Stimulated activated naive B cell treated with anti-CD40 and anti-IgM and Interleukin-4, amounts not matched to agents 10 μg/mL and 1 μg/mL and 100 μg/mL, for 72 hours (primary cell): ENCODE measurements at regions not wholly inside any gene's neighbourhood (a gene's known extent, or its start where the extent isn't known, plus 50 kb on each side); places are given as distances from the start of the nearest gene placed in this dataset.

Experiments
- ATAC-seq, 2 donors: fragments of 150-1000 bp; cut with Tn5 transposase; replicated peaks; 2 replicates each; pipeline ENCODE4 v1.10.0; 2021; ENCODE audit warnings: moderate library complexity in 1 of 2
- DNase-seq: peaks from one replicate; pipeline ENCODE4 v3.0.0; 2021
- H3K27ac Mint-ChIP-seq: one replicate; pipeline ENCODE4 v1.8.0; 2022; ENCODE audit warnings: mild to moderate bottlenecking, mixed read lengths
- H3K27me3 Mint-ChIP-seq, 2 donors: one replicate each; pipeline ENCODE4 v1.8.0; 2022; ENCODE audit warnings: mixed read lengths in 2 of 2
- H3K36me3 Mint-ChIP-seq, 2 donors: one replicate each; pipeline ENCODE4 v1.8.0; 2022; ENCODE audit warnings: mixed read lengths in 2 of 2, mild to moderate bottlenecking in 1 of 2
- H3K4me1 Mint-ChIP-seq, 2 donors: one replicate each; pipeline ENCODE4 v1.8.0; 2022; ENCODE audit warnings: mixed read lengths in 2 of 2, mild to moderate bottlenecking in 1 of 2
- H3K4me3 Mint-ChIP-seq, 2 donors: one replicate each; pipeline ENCODE4 v1.8.0; 2022; ENCODE audit warnings: mild to moderate bottlenecking in 2 of 2, mixed read lengths in 2 of 2, moderate library complexity in 1 of 2
- H3K9me3 Mint-ChIP-seq, 2 donors: one replicate each; pipeline ENCODE4 v1.8.0; 2022; ENCODE audit warnings: mixed read lengths in 2 of 2, mild to moderate bottlenecking in 1 of 2

GRCh38 chr9:99361817-99362216 lies 139.7 kb downstream of the SEC61B start:
- Mint-ChIP-seq H3K27me3 (peaks cover 11 to 28% of the 10 kb centered on the region in 2 donors), H3K36me3 (peaks cover 15 to 26% of the 10 kb centered on the region in 2 donors), H3K9me3 (no peaks in the 10 kb centered on the region), H3K4me1 (peaks cover 47 to 54% of the 10 kb centered on the region in 2 donors), H3K4me3 (peak overlapping the region; percentile 5 to 67), H3K27ac (peak overlapping the region; percentile 44)
- ATAC-seq (peak; percentile 40 to 51), DNase-seq (no peak)

DNA sequence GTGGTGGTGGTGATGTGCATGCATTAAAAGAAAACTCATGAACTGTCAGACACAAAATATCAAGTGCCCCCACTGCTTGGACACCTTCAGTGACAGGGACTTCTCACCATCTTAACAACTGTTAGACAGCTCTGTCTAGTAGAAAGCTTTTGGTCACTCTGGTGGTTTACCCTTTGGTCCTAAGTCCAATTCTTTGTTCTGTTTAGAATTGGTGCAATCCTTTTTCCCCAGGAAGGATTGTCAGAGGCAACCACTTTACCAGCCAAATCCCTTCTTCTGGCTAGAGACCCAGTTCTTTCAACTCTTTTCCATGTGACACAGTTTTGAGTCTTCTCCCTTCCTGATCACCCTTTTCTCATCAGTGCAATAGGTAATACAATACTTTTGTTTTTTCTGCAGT lies 140.2 kb downstream of the SEC61B start:
- peaks cover 15 to 26% of the 10 kb centered on the region in 2 donors for H3K36me3 Mint-ChIP-seq
- no peak overlapping the region for H3K27ac Mint-ChIP-seq
- H3K4me1 Mint-ChIP-seq: peaks cover 52 to 59% of the 10 kb centered on the region in 2 donors
- peaks cover 11 to 28% of the 10 kb centered on the region in 2 donors for H3K27me3 Mint-ChIP-seq
- DNase-seq: no peak
- peak in 1 of 2 donors; percentile 12 for ATAC-seq
- H3K4me3 Mint-ChIP-seq: peak overlapping the region in 1 of 2 donors; percentile 67
- no peaks in the 10 kb centered on the region for H3K9me3 Mint-ChIP-seq

- H3K27ac Mint-ChIP-seq: no peak overlapping the region
- H3K27me3 Mint-ChIP-seq: peaks cover 8 to 24% of the 10 kb centered on the region in 2 donors
- no peak overlapping the region for H3K4me3 Mint-ChIP-seq
- H3K9me3 Mint-ChIP-seq: no peaks in the 10 kb centered on the region
- ATAC-seq (no peak), DNase-seq (no peak)
- H3K36me3 Mint-ChIP-seq: peaks cover 15 to 29% of the 10 kb centered on the region in 2 donors
- peaks cover 59 to 71% of the 10 kb centered on the region in 2 donors for H3K4me1 Mint-ChIP-seq
These were observed 141.4 kb downstream of the SEC61B start for GRCh38 chr9:99363509-99363908.

- Mint-ChIP-seq H3K9me3 (no peaks in the 10 kb centered on the region), H3K4me1 (peaks cover 69 to 90% of the 10 kb centered on the region in 2 donors), H3K4me3 (peak overlapping the region; percentile 31 to 40), H3K27me3 (peaks cover 5 to 26% of the 10 kb centered on the region in 2 donors), H3K27ac (peak overlapping the region; percentile 21), H3K36me3 (peaks cover 19 to 36% of the 10 kb centered on the region in 2 donors)
- DNase-seq (no peak), ATAC-seq (no peak)
These were observed 143.3 kb downstream of the SEC61B start for GRCh38 chr9:99365233-99365980.

DNA sequence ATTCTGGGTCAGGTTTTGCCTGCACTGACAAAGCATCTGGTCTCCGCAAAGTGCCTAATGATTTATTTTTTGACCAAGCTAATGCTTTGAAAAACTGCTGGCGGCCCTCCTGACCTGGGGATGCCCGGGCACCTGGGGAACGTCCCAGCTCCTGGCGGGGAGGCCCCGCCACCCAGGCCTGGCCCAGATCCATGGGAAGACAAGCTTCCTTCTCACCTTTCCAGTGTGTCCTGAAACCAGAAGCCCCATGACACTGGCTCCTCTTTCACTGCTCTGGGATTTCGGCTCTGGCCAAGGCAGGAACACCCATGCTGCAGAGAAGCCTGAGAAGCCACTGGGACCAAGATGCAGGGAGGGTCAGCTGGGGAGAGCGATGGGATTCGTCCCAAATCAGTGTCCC lies 144.1 kb downstream of the SEC61B start:
- peaks cover 21 to 36% of the 10 kb centered on the region in 2 donors for H3K36me3 Mint-ChIP-seq
- no peaks in the 10 kb centered on the region for H3K9me3 Mint-ChIP-seq
- peak overlapping the region; percentile 96 for H3K27ac Mint-ChIP-seq
- H3K4me3 Mint-ChIP-seq: peak overlapping the region; percentile 31 to 85
- DNase-seq (no peak), ATAC-seq (no peak)
- H3K4me1 Mint-ChIP-seq: peaks cover 68 to 91% of the 10 kb centered on the region in 2 donors
- H3K27me3 Mint-ChIP-seq: peaks cover 2 to 23% of the 10 kb centered on the region in 2 donors

- DNase-seq (no peak), ATAC-seq (no peak)
- Mint-ChIP-seq H3K4me3 (peak overlapping the region; percentile 79 to 85), H3K4me1 (peaks cover 68 to 92% of the 10 kb centered on the region in 2 donors), H3K27ac (peak overlapping the region; percentile 96), H3K9me3 (no peaks in the 10 kb centered on the region), H3K27me3 (peaks cover 0 to 20% of the 10 kb centered on the region in 2 donors), H3K36me3 (peaks cover 23 to 36% of the 10 kb centered on the region in 2 donors)
These were observed 144.5 kb downstream of the SEC61B start for GRCh38 chr9:99366621-99367020.

GRCh38 chr9:99368341-99369326 lies 146.6 kb downstream of the SEC61B start:
- DNase-seq (peak; percentile 62), ATAC-seq (peak; percentile 87 to 90)
- H3K9me3 Mint-ChIP-seq: no peaks in the 10 kb centered on the region
- H3K27me3 Mint-ChIP-seq: peaks cover 0 to 9% of the 10 kb centered on the region in 2 donors
- H3K4me3 Mint-ChIP-seq: peak overlapping the region; percentile 79 to 85
- peaks cover 21 to 27% of the 10 kb centered on the region in 2 donors for H3K36me3 Mint-ChIP-seq
- H3K4me1 Mint-ChIP-seq: peaks cover 59 to 83% of the 10 kb centered on the region in 2 donors
- H3K27ac Mint-ChIP-seq: peak overlapping the region; percentile 96

- H3K9me3 Mint-ChIP-seq: no peaks in the 10 kb centered on the region
- peak overlapping the region; percentile 79 to 85 for H3K4me3 Mint-ChIP-seq
- peaks cover 0 to 9% of the 10 kb centered on the region in 2 donors for H3K27me3 Mint-ChIP-seq
- H3K4me1 Mint-ChIP-seq: peaks cover 59 to 83% of the 10 kb centered on the region in 2 donors
- no peak for DNase-seq
- H3K36me3 Mint-ChIP-seq: peaks cover 21 to 27% of the 10 kb centered on the region in 2 donors
- ATAC-seq: no peak
- H3K27ac Mint-ChIP-seq: peak overlapping the region; percentile 96
These were observed 147.2 kb downstream of the SEC61B start for GRCh38 chr9:99369327-99369722.

GRCh38 chr9:99370376-99370775 lies 148.3 kb downstream of the SEC61B start:
- H3K9me3 Mint-ChIP-seq: no peaks in the 10 kb centered on the region
- H3K4me3 Mint-ChIP-seq: peak overlapping the region in 1 of 2 donors; percentile 5
- peaks cover 55 to 78% of the 10 kb centered on the region in 2 donors for H3K4me1 Mint-ChIP-seq
- H3K36me3 Mint-ChIP-seq: peaks cover 14 to 20% of the 10 kb centered on the region in 2 donors
- peaks cover 0 to 9% of the 10 kb centered on the region in 2 donors for H3K27me3 Mint-ChIP-seq
- H3K27ac Mint-ChIP-seq: peak overlapping the region; percentile 96
- ATAC-seq (no peak), DNase-seq (no peak)

GRCh38 chr9:99371376-99371775 lies 149.3 kb downstream of the SEC61B start:
- Mint-ChIP-seq H3K27me3 (peaks cover 8 to 9% of the 10 kb centered on the region in 2 donors), H3K36me3 (peaks cover 8 to 14% of the 10 kb centered on the region in 2 donors), H3K27ac (no peak overlapping the region), H3K9me3 (no peaks in the 10 kb centered on the region), H3K4me3 (no peak overlapping the region), H3K4me1 (peaks cover 49 to 76% of the 10 kb centered on the region in 2 donors)
- DNase-seq: no peak
- ATAC-seq: no peak

GRCh38 chr9:99373912-99374311 lies 151.8 kb downstream of the SEC61B start:
- Mint-ChIP-seq H3K27me3 (peaks cover 9 to 23% of the 10 kb centered on the region in 2 donors), H3K4me3 (no peak overlapping the region), H3K27ac (peak overlapping the region; percentile 73), H3K4me1 (peaks cover 31 to 51% of the 10 kb centered on the region in 2 donors), H3K36me3 (peaks cover 8 to 9% of the 10 kb centered on the region in 2 donors), H3K9me3 (no peaks in the 10 kb centered on the region)
- DNase-seq (no peak), ATAC-seq (no peak)

GRCh38 chr9:99374793-99375192 lies 152.7 kb downstream of the SEC61B start:
- Mint-ChIP-seq H3K27me3 (peaks cover under 1 to 23% of the 10 kb centered on the region in 2 donors), H3K36me3 (peaks cover 4 to 6% of the 10 kb centered on the region in 2 donors), H3K27ac (no peak overlapping the region), H3K4me1 (peaks cover 22 to 42% of the 10 kb centered on the region in 2 donors), H3K9me3 (no peaks in the 10 kb centered on the region), H3K4me3 (no peak overlapping the region)
- DNase-seq (no peak), ATAC-seq (no peak)

GRCh38 chr9:99375481-99375880 lies 153.4 kb downstream of the SEC61B start:
- Mint-ChIP-seq H3K27ac (no peak overlapping the region), H3K27me3 (peaks cover 0 to 23% of the 10 kb centered on the region in 2 donors), H3K9me3 (peaks cover 0 to 2% of the 10 kb centered on the region in 2 donors), H3K36me3 (peaks cover 0 to 4% of the 10 kb centered on the region in 2 donors), H3K4me3 (no peak overlapping the region), H3K4me1 (peaks cover 17 to 35% of the 10 kb centered on the region in 2 donors)
- ATAC-seq: no peak
- DNase-seq: no peak
